CD4-positive, alpha-beta T cell treated with Interferon alpha-2 for 1 hour (primary cell): ENCODE measurements at regions not wholly inside any gene's neighbourhood (a gene's known extent, or its start where the extent isn't known, plus 50 kb on each side); places are given as distances from the start of the nearest gene placed in this dataset.

Source experiments
- DNase-seq, 2 donors: peaks; one replicate each; pipeline ENCODE4 v3.0.0-alpha.2; 2020 to 2022

DNA sequence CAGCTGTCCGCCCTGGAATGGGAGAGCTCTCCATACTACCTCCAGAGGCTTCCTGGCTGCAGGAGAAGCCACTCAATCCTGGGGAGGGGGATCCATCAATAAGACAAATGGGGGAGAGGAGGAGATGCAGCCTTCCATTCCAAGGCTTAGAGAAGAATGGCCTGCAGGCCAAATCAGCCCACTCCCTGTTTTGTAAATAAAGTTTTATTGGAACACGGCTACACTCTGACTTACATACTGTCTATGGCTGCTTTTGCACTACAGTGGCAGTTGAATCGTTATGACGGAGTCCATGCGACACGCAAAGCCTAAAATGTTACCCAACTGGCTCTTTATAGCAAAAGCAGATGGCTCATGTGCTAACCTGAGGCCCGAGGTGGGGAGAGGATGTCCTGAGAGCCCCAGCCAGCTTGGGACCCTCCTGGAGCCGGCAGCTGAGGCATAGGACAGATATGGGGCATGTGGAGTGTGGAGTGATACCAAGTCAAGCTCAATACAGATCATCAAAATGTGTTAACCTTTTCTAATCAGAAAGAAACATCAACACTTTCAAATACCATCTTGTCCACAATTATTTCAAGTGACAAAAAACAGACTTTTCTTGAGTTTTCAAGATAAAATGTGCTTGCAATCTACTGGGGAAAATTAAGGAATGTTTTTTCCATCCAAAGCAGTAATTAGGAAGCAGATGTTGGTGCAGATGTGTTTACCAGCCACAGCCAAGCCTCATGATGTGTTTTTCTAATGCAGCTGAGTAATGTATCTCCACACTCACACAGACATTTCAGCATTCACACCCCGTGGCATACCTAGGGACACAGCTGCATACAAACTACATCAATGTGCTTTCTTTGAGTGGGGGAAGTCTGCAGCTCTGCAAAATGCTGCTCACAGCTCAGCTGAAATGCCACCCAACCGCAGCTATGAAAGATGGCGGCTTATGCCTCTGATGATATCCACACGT, 181.6 kb downstream of the SHANK2 start:
- DNase-seq: no peak

DNA sequence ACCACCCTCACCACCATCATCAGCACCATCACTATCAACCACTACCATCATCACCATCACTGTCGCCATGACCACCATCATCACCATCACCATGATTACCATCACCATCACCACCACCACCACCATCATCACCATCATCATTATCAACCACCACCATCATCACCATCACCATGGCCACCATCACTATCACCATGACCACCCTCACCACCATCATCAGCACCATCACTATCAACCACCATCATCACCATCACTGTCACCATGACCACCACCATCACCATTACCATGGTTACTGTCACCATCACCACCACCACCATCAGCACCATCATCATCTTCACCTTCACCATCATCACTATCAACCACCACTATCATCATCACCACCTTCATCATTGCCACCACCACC, 183.4 kb downstream of the SHANK2 start:
- DNase-seq: no peak

DNA sequence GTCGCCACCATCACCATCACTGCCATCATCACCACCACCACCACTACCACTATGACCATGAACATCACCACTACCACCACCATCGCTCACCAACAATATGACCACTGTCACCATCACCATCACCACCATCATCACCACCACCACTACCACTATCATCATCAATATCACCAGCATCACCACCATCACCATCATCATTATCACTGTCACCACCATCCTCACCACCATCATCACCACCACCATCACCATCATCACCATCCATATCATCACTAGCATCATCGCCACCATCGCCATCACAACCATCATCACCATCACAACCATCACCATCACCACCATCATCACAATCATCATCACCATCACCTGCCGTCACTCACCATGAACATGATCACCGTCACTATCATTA, 184.6 kb downstream of the SHANK2 start:
- no peak for DNase-seq

DNA sequence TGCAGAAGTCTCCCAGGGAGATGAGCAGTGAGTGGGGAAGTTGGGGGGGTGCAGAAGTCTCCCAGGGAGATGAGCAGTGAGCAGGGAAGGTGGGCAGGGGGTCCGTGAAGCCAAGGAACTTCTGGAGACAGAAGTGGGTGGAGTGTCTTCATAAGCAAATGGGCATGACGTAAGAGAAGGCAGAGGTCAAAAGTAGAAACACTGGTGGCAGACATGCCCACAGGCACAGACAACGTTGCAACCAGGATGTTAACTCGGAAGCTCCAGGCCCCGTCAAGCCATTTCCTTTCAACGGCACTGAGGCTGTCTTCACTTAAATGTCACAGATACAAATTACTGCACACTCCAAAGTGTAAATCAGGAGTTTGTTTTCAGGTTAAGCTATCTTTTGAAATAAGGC, 186.1 kb downstream of the SHANK2 start:
- no peak for DNase-seq

DNA sequence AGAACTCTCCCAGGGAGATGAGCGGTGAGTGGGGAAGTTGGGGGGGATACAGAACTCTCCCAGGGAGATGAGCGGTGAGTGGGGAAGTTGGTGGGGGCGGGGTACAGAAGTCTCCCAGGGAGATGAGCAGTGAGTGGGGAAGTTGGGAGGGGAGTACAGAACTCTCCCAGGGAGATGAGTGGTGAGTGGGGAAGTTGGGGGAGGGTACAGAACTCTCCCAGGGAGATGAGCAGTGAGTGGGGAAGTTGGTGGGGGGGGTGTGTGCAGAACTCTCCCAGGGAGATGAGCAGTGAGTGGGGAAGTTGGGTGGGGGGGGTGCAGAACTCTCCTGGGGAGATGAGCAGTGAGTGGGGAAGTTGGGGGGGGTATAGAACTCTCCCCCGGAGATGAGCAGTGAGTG, 186.5 kb downstream of the SHANK2 start:
- DNase-seq: no peak

DNA sequence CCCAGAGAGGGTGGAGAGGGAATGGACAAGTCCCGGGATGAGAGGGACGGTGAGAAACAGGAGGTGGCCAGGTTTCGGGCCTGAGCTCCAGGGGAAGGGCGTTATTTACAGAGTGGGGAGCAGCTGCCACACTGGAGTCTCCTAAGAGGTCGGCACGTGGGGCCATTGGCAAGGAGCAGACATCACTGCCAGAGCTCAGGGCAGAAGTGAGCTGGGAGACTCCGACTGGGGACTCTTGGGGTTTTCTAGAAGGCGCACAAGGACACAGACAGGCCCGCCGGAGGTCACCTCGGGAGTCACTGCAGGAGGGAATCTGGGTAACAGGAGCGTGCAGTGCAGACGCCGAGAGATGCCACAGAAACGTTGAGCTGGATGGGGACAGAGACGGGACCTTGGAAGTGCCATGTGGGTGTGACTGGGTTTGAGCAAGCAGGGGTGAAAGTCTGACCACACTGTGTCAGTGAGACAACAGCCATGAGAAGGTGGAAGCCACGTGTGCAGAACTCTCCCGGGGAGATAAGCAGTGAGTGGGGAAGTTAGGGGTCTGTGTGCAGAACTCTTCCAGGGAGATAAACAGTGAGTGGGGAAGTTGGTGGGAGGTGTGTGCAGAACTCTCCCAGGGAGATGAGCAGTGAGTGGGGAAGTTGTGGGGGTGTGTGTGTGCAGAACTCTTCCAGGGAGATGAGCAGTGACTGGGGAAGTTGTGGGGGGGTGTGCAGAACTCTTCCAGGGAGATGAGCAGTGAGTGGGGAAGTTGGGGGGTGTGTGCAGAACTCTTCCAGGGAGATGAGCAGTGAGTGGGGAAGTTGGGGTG, 187.5 kb downstream of the SHANK2 start:
- no peak for DNase-seq

DNA sequence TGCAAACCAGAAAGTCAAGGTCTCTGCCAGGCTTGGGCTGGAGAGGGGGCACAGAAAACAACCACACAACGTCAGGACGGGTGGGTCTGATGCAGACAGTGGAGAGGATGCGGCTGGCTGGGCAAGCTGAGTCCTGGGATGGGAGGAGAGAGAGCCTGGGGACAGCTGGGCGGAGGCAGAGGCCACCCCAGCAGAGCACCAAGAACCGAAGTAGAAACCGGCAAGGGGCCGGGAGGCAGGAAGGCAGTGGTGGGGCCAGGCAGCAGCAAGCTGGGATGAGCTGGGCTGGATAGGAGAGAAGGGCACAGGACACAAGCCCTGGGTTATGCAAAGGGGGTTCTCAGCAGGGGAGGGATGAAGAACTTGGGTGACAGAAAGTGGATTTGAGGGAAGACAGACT, 188.2 kb downstream of the SHANK2 start:
- no peak for DNase-seq

DNA sequence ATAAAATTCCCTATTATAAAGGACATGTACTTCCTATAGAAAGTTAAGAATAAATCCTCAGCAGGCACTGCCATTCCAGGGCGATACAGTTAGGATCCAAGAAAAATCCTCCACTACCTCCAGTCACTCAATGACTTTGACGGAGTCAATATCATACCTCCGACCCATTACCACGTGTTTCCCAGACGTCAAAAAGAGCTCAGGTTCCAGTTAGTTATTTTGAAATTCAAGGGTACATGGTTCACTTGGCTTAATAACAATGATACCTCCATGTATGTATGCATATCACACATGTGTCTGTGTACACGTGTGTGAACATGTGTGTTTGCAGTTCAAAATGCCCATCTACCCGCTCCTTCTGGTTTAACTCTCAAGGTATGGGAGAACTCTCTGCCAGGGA, 189.2 kb downstream of the SHANK2 start:
- DNase-seq: no peak

DNA sequence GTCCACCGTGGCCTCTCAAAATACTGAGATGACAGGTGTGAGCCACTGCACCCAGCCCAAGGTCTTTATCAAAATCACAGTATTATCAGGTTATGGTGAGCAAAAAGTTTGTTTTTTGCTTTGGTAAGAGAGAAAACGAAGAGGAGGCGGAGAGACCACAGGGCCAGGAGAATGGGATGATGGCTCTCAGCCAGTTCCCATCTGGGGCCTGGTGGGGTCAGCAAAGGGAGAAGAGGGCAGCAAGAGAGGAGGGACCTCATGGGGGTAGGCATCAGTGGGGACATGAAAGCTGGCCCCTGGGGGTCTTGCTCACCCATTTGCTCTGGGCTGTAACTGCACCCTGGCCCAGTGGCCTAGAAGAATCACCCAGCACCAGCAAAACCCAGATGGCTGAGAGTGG, 190.2 kb downstream of the SHANK2 start:
- DNase-seq: no peak

DNA sequence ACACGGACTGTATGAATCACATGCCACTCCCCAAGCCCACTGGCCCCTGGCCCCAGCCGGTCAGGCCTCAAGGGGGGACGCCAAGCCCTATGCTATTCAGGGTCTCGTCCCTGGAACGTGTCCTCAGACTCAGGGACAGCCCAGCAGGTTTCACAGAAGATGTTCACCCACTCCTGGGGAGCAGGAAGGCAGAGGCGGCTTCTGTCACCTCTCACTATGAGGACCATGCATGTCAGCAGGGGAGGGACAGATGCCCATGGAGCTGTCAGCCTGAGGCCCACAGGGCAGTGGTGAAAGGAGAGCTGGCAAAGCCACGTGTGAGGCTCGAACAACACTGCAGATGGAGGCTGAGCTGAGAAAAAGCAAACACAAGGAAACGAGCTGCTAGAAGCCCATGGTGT, 192.0 kb downstream of the SHANK2 start:
- DNase-seq: no peak

DNA sequence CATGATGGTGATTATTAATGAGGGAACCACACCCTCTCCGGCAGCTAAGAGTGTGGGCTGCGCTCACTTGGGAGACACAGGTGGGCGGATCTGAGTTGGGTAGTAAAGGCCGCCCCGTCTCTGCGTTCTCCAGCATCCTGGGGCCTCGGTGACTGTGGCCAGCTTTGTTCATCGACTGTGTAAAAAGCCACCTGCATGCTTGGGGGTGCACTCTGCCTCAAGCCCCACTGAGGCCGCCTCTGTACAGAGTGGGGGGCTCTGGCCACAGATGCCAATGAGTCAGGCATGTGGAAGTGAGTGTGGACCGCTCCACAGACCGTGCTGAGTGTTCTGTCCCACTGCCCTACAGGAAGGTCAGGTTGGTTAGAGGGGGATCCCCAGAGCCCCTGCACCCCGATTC, 192.7 kb downstream of the SHANK2 start:
- DNase-seq: no peak

DNA sequence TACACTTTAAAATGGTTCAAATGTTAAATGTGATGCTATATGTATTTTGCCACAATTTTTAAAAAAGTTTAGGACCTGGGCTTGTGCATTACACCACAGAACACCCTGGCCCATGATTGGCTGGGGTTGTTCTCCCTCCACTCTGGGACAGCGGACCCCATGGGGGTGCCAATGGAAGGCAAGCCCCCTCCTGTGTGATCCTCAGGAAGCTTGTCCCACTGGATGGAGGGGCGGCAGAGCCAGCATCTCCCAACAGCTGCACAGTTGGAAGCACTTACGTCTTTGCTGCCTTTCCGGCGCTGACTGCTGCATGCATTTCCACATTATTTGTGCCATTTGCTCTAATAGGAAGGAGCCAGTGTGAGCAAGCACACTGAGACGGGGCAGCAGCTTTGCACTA, 196.5 kb downstream of the SHANK2 start:
- no peak for DNase-seq
